NCI-H748 (cell line): ENCODE measurements at regions not wholly inside any gene's neighbourhood (a gene's known extent, or its start where the extent isn't known, plus 50 kb on each side); places are given as distances from the start of the nearest gene placed in this dataset.
A peak's percentile ranks its signal among the peaks of the same experiment; 100 is the strongest.
"Not testable (repeated sequence)": the region's sequence is repeated elsewhere in the genome, so short reads cannot be mapped to it uniquely, and the experiment has no call there.

Source experiments
- DNase-seq: peaks from one replicate; lab custom pipeline; 2025; ENCODE audit not compliant: unreplicated experiment; lab: John Stamatoyannopoulos, UW

DNA sequence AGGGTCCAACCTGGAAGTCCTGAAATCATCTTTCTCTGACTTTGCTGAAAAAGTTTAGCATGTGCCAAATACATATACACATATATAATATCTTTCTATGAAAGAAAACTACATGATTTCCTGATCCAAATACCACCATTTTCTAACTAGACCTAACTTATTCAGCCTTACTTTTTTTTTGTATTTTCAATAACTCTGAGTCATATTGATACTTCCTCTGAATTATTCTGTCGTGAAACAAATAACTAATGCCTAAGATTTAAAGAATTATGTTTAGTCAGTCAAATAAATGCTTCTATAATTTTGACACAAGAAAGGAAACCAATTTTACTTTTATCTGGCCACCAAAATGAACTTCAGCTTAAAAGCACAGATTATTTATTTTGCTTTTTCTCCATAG lies 760.2 kb upstream of the GBE1 start:
- no peak for DNase-seq

DNA sequence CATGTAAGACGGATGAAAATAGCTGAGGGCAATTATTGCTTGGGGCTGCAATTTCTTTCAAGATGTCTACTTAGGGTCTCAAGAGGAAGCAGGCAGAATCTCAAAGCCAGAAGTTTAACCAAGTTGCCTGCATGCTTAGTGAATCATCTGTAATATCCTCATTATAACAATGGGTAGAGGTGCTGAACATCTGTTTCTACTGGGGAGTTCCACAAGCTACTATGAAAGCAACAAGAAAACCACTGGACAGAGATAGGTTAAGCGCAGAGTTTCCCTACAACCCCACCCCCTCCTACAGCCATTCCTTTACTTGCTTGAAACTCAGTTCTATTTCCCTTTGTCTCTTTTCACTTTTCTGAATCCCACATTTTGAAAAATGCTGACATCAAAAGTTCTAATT lies 759.4 kb upstream of the GBE1 start:
- DNase-seq: no peak

DNA sequence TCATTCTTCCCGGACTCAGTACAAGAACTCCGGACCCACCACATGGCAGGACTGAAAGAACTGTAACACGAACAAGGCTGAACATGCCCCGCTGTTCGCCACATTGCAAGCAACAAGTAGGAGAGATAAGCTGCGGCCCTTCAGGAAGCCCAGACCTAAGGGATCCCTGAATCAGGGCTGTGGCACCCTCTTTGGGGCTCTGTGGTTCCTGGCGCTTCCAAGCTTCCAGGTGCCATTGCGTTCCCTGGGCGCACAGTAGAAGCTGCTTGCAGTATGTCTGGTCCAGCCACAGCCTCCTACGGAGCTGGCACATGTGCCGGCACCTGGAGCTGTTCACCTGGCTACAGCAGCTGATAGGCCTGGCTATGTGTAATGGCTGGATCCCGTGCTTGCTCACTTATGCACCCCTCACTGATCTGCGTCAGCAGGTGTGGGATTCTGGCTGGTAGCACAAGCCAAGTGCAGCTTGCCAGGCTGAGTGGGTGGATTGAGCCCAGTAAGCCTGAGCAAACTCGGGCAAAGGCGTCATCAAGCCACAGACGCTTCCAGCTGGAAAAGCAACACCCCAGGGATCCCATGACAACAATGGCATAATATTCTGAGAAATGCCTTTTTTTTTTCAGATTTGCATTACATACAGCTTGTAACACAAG lies 748.6 kb upstream of the GBE1 start:
- no peak for DNase-seq

DNA sequence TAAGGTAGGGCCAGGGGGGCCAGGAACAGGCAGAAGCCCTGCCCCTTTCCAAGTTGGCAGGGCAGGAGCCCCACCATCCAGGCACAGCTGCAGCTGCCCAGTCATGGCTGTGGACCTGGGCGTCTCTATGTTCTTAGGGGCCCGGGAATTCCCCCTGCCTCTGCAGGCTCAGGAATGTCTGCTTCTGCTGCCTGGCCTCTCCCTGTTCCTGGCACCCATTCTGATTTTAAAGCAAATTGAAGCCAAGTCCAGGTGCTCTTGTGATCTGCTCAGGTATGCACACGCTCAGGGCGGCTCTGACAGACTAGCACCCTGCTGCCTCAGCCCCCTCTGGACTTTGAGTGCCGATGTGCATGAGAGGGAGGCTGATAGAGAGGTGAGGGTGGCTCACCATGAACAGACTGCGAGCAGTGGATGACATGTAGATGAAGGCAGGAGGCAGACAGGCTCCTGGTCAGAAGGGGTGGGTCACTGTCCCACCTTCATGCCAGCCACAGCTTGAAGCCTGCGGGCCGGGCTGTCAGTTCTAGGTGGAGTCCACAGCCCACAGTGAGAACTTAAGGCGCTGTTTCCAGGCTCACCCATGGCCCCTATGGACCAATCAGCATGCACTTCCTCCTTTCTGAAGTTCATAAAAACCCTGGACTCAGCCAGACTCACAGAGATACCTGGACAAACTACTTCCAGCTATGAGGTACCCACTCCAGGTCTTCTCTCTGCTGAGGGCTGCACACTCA lies 747.8 kb upstream of the GBE1 start:
- DNase-seq: no peak

DNA sequence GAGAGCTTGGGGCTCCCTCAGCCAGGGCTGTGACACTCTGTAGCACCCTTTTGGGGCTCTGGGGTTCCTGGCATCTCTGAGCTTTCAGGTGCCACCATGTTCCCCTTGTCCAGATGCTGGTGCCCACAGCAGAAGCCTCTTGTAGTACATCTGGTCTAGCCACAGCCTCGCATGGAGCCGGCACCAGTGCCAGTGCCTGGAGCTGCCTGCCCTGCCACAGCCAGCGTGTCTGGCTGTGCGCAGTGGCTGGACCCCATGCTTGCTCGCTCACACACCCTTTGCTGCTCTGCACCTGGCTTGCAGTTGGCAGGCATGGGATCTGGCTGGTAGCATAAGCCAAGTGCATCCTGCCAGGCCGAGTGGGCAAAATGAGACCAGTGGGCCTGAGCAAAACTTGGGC lies 744.8 kb upstream of the GBE1 start:
- DNase-seq: no peak

DNA sequence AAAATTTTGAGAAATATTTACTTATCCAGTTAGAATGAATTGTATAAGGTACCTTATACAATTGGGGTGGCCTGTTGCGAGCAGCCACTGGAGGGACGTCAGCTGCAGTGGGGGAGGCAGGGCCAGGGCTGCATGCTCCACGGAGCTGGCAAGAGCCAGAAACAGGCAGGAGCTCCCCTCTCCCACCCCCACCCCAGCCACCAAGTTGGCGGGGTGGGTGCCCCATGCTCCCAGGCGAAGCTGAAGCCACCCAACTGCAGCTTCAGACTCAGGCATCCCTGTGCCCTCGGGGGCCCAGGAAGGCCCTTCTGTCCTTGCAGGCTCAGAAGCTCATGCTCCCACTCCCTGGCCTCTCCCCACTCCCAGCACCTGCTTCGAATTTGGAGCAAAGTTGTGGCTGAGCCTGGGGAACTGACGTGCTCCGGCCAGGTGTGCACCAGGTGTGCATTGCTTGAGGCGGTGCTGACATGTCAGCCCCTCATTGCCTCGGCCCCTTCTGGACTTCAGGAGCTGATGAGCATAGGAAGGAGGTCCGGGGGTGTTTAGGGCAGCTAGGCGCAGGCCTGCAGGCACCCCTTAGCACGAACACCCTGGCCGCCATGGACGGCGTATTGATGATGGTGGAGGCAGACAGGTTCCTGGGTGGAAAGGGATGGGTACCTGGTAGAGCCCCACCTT lies 743.8 kb upstream of the GBE1 start:
- DNase-seq: no peak

DNA sequence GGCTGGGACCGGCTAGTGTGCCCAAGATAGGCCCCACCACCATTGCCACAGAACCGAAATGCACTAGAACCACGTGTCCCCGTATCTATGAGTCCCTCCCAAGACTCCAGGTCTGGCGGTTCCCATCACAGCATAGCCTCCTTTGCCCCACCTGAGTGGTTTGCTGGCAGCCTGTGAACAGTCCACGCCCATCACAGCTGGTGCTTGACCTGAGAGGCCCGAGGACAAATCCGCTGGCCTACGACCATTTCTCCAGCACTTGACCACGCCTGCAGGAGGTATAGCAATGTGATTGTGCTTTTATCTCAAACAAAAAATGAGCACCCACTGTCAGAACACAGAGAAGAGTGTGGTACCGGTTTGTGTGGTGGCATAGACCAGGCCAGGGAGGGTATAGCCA lies 736.7 kb upstream of the GBE1 start:
- DNase-seq: no peak

DNA sequence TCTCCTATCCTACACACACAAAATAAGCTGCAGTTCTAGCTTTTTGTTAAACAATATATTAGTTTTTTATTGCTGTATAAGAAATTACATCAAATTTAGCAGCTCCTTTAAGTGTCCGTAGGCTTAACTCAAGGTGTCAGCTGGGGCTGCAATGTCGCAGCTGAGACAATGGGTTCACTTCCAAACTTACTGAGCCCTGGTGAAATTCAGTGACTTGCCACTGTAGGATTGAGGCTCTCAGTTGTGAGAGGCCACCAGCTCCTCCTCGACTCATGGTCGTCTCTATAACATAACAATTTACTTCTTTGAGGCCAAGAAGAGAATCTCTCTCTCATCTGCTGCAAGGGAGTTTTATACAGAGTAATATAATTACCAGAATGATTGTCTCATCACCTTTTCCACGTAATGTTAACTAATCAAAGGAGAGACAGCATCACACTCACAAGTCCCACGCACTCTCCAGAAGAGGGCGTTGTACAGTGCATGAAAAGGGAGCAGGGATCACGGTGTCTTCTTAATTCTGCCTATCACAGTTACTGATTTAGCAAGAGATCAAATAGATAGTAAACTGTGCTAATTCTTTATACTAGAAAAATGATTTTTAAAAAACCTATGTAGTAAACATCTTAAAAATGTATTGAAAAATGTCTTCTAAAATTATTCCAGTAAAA lies 735.6 kb upstream of the GBE1 start:
- DNase-seq: peak; percentile 16

DNA sequence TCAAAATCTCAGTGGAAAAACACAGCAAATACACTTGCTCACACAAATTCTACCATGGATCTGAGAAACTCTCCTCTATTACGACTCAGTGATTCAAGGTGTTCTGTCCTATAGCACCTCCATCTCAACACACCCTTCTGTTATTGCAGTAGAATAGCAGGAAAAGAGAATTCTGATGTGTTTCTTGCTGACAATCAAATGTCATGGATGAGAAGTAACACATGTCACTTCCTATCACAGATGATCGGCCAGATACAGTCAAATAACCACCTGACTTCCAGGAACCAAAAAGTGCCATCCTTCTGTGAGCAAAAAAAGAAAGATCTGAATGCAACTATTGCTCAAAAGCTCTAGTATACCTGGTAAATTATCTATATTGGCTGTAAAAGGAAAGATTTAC lies 734.2 kb upstream of the GBE1 start:
- no peak for DNase-seq

DNA sequence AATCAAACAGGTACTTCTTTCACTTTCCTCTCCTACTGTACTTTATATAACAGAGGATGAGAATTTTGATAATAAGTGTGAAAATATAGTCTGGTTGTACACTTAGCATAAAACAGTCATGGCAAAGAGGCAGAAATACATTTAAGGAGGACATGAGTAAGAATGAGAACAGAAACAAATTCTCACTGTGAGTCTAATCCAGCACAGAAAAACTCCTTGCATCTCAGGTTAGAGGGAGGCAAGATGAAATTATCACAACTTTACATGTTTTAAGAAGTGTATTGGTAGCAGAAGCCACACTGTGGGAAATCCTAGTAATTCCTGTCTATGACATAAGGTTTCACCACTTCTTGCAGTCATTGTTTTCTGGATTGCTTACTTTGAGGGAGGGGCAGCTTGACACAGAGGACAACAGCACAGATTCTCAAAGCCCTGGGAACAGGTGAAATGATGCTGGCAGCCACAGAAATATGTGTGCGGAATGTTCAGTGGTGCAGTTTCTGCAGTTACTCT lies 733.6 kb upstream of the GBE1 start:
- peak; percentile 53 for DNase-seq

DNA sequence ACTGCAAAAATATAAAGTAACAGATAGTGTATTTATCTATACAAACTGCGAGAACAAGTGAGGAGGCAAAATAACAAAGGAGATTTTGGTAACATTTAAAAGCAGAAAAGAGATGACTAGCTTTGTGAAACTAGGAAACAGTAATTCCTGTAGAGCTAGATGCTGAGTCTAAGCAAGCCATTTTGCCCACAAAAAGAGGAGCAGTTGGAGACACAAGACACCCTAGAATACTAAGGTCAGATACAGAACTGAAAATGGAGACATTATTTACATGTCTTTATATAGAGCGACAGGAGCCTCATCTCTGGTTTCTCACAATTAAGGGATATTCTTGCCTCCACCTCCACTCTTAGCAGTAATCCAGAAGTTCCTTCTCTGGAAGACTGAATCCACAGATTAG lies 732.4 kb upstream of the GBE1 start:
- no peak for DNase-seq

DNA sequence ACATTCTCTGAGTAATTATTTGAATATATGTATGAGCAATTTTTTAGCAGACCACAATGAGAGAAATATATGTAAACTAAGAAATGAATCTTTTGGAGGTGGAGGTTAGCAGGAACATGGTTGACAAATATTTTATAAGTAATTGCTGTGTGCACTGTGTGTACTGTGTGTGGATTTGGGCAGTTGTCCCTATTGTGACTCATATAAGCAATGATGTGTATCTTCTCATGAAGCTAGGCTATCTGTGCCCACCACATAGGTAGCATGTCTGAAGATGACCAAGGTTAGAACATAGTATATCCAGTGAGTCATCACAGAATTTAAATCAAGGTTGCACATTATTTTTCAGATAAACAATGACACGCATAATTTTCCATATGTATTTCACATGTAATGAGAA lies 713.9 kb upstream of the GBE1 start:
- no peak for DNase-seq

DNA sequence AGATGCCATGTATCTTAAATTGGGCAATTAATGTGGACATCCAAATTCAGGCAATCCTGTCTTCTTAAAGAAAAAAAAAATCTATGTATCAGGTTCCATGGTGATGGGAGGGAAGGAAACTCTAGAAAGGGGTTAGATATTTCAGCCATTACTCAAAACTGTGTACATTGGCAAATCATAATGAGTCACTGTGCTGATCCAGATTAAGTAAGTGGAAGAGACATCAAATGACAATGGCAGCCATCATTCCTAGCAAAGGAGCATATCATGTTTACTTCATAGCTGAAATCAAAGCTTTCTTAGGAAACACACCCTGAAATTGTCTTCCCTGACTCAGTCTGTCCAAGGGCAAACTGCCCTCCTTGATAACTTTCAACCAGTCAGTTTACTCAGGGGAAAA lies 713.3 kb upstream of the GBE1 start:
- DNase-seq: no peak

DNA sequence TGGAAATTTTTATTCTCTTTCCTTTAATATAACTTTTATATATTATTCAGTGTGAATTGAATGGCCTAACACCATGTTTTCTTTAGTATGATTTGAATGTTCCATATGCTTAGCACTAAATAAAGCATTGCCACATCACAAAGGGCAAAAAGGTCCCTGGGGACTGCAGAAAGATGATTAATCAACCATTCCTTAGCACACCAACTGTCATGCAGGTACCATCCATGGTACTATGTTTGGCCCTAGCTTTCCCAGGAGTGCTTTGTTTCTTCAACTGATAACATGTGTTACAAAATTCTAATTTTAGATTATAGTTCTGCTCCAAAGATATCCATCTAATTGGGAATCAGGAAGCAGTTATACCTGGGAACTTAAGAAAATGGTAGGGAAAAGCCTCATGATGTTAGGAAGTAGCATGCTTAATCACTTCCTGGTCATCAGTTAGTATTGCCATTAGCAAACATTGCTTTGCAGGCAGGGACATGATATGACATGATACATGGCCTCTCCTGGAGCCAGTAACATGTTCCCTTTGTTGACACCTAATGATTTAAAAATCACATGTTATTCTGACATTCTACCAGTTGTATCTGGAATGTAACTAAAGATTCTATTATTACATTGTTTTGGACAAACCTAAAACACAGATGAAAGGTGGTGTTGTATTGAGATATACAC lies 712.6 kb upstream of the GBE1 start:
- no peak for DNase-seq

DNA sequence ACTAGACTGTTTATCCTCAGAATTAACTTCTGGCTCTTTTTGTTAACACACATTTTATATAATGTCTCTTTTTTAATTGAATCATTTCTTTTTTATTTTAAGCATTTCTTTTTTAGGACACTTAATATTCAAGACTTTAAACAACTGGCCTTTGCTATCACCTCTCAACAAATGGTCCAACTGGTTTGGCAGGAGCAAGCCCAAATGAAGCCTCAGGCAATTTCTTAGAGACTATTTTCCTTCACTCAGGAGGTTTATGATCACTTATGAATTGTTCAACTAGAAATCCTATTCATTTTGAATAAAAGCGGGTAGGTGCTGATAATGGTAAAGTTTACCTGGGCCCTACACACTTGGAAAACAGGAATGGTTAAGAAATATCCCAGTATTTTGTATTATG lies 705.6 kb upstream of the GBE1 start:
- DNase-seq: no peak

DNA sequence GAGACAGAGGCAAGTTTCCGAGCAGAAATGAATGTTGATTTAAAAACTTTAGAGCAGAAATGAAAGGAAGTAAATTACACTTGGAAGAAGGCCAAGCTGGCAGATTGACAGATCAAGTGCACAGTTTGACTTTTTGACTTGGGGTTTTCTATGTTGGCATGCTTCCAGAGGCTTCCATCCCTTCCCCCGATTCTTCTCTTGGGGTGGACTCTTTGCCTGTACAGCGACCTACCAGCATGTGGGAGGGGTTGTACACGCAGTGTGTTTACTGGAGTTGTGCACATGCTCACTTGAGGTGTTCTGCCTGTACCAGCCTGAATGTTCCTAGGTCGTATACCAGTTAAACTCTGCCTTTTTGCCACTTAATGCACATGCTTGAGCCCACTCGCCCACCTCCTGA lies 701.5 kb upstream of the GBE1 start:
- peak; percentile 67 for DNase-seq

DNA sequence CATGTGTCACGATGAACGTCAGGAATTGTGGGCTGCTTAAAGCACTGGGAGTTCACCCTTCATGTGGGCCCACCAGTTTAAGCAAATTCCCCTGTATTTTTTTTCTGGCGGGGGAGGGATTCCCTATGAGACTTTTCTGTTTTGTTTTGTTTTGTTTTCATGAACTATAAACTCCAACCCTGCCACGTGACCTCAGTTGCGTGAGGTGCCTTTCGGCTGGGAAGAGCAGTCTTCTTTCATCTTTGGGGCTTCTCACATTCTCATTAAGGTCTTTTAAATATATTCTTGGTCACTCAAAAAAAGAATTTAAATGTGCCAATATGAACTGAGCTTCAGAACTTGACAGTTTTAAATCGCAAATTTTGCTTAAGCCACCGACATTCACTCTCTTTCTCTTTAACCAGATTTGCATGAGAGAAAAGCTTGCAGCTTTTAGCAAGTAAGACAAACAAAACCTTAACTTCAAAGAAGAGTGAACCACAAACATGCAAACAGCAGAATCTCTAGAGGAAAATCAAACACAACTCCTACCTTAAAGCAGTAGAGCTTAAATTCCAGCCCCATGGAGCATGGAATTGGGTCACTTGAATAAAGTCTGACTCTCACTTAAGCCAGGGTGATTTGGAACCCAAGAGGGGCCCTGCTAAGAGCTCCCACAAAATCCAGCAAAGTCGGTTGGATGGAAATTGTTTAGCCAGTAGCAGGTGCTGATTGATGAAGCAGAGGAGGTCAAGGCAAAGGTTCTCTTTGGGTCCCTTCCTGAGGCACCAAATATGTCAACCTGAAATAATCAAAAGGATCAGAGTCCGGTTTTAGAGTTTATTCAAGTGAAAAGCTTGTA lies 699.8 kb upstream of the GBE1 start:
- DNase-seq: no peak

DNA sequence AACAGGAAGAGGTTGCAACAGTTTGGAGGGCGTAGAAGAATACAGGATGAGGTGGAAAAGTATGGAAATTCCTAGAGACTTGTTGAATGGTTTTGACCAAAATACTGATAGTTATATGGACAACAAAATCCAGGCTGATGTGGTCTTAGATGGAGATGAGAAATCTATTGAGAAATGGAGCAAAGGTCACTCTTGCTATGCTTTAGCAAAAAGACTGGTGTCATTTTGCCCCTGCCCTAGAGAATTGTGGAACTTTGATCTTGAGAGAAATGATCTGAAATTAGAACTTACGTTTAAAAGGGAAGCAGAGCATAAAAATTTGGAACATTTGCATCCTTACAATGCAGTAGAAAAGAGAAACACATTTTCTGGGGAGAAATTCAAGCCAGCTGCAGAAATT lies 686.9 kb upstream of the GBE1 start:
- DNase-seq: no peak

DNA sequence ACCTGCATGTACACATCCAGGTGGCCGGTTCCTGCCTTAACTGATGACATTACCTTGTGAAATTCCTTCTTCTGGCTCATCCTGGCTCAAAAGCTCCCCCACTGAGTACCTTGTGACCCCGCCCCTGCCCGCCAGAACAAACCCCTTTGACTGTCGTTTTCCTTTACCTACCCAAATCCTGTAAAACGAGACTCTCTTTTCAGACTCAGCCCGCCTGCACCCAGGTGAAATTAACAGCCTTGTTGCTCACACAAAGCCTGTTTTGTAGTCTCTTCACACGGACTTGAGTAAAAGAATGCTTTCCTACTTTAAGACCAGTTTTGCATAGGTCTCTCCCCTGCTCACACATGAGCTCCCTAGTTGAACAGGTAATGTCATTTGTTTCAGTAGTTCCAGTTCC lies 667.4 kb upstream of the GBE1 start:
- DNase-seq: not testable (repeated sequence)

DNA sequence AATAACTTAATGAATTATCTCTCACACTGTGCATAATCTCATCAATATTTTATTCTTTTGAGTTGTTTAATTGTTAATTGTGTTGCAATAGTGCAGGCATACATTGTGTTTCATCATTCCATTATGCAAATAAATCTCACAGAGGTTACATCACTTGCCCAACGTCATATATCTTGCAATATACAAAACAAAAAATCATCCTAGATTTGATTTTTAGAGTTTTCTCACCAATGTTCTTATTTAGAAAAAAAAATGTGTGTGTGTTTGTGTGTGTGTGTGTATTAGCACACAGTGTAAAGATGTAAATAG lies 662.5 kb upstream of the GBE1 start:
- DNase-seq: no peak
